ENCODE measurements at regions not wholly inside any gene's neighbourhood (a gene's known extent, or its start where the extent isn't known, plus 50 kb on each side); places are given as distances from the start of the nearest gene placed in this dataset.

DNA sequence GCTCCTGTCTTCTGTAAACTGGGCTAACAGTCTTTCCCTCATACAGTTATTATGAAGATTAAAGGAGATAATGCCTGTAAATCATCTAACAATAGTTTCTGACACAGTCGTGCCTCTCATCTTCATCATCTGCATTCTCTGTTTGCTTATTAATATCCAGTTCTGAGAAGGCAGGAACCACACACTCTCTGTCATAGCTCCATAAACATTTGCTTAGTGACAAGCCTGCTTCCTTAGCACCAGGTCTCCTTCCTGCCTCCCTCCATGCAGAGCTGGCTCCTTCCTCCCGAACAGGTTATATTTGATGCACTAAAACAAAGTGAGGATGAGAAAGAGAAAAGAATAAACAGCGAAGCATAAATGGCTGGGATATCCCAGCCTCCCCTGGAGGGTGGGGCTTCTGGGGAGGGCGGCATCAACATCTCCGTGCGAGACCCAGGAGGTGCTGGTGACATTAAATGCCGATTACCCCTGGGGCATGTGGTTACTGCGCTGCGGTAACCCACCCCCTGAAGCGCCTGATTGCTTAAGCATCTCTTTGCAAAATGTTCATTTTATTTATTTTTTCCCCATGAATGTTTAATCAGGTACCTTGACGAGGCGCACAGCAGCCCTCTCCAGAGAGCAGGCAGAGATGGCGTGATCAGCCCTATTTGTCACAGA, 404.9 kb downstream of the NXPE2 start:
- Histone ChIP-seq H4K20me1 (ENCODE audit: insufficient read depth, low read length) (no peaks in the 10 kb centered on the region), H3K36me3 (replicated peaks; ENCODE audit: low read depth, low read length) (no peaks in the 10 kb centered on the region), H3K27ac (ENCODE audit: low read length) (no peak overlapping the region), H2AFZ (ENCODE audit: low read depth, low read length) (no peak overlapping the region), H3K9me3 (ENCODE audit: insufficient read depth, low read length) (no peaks in the 10 kb centered on the region), H3K27me3 (ENCODE audit: low read depth, low read length) (peaks cover 21% of the 10 kb centered on the region; the same call in 1 of the 2 replicates), H3K4me1 (ENCODE audit: low read length) (no peaks in the 10 kb centered on the region), H3K9ac (ENCODE audit: low read length) (no peak overlapping the region), H3K79me2 (ENCODE audit: low read length) (no peaks in the 10 kb centered on the region), H3K4me2 (ENCODE audit: low read length) (no peak overlapping the region), H3K4me3 (ENCODE audit: low read length) (no peak overlapping the region)
- TF ChIP-seq, protein P1, sequence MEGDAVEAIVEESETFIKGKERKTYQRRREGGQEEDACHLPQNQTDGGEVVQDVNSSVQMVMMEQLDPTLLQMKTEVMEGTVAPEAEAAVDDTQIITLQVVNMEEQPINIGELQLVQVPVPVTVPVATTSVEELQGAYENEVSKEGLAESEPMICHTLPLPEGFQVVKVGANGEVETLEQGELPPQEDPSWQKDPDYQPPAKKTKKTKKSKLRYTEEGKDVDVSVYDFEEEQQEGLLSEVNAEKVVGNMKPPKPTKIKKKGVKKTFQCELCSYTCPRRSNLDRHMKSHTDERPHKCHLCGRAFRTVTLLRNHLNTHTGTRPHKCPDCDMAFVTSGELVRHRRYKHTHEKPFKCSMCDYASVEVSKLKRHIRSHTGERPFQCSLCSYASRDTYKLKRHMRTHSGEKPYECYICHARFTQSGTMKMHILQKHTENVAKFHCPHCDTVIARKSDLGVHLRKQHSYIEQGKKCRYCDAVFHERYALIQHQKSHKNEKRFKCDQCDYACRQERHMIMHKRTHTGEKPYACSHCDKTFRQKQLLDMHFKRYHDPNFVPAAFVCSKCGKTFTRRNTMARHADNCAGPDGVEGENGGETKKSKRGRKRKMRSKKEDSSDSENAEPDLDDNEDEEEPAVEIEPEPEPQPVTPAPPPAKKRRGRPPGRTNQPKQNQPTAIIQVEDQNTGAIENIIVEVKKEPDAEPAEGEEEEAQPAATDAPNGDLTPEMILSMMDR (IDR thresholded peaks at IDR 0.05; ENCODE audit: low read depth, low read length), result no peak
- no peak for TF ChIP-seq EZH2phosphoT487 (IDR thresholded peaks at IDR 0.05; ENCODE audit: low read depth)

DNA sequence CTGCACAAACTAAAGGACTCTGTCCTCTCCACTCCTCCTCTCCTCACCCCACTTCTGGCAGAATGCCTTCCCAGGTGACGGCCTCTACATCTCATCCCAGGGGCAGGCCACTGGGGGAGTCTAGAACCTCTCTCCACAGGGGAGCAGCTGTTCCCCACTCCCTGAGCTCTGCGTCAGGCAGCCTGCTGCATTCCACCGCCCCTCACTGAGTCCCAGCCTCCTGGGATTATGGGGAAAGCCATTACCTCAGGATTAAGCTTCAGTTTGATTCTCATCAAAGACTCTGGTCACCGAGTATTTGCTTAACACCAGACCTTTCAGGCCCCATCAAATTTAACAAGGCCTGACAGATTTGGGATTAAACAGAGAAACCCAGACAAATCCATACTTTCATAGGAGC, 405.9 kb downstream of the NXPE2 start:
- no peaks in the 10 kb centered on the region for H3K9me3 ChIP-seq (ENCODE audit: insufficient read depth, low read length)
- peaks cover 21% of the 10 kb centered on the region; the same call in 1 of the 2 replicates for H3K27me3 ChIP-seq (ENCODE audit: low read depth, low read length)
- no peak overlapping the region for H3K27ac ChIP-seq (ENCODE audit: low read length)
- TF ChIP-seq, protein P1 (IDR thresholded peaks at IDR 0.05; ENCODE audit: low read depth, low read length), result no peak
- no peak for TF ChIP-seq EZH2phosphoT487 (IDR thresholded peaks at IDR 0.05; ENCODE audit: low read depth)
- no peaks in the 10 kb centered on the region for H3K4me1 ChIP-seq (ENCODE audit: low read length)
- H2AFZ ChIP-seq (ENCODE audit: low read depth, low read length), result no peak overlapping the region
- H3K4me2 ChIP-seq (ENCODE audit: low read length), result no peak overlapping the region
- H3K4me3 ChIP-seq (ENCODE audit: low read length), result no peak overlapping the region
- no peaks in the 10 kb centered on the region for H4K20me1 ChIP-seq (ENCODE audit: insufficient read depth, low read length)
- H3K9ac ChIP-seq (ENCODE audit: low read length), result no peak overlapping the region
- H3K79me2 ChIP-seq (ENCODE audit: low read length), result no peaks in the 10 kb centered on the region
- H3K36me3 ChIP-seq (replicated peaks; ENCODE audit: low read depth, low read length), result no peaks in the 10 kb centered on the region

DNA sequence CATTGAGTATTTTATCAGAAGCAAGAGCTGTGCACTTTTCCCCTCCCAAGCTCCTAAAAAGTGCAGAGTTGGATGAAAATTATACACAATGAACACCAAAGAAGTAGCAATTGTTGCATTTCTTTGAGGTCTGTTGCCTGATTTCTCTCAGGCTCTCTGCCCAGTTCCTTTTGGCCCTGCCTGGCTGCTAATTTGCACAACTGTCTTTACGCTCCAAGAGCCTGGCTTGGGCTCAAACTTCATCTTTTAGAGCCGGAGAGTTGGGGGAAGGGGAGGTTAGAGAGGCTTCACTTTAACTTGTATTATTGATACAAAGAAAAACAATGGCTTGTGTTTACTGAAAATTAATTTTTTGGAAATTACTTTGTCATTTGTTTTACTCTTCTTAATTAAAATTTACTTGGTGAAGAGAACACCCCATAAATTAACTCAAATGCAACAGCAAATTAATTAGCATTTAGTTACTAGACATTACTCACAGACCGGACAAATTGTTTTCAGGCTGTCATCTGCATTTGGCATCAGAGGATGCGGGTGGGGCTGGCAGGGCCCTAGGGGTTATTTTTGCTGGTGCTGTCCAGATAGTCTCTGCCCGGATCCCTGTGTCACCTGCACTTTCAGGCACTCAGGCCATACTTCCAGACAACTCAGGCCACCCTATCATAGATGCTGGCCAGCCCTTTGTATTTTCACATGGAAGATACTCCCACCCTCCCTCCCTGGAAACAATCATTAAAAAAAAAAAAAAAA, 407.3 kb downstream of the NXPE2 start:
- Histone ChIP-seq H3K4me2 (ENCODE audit: low read length) (no peak overlapping the region), H3K4me1 (ENCODE audit: low read length) (no peaks in the 10 kb centered on the region), H3K79me2 (ENCODE audit: low read length) (no peaks in the 10 kb centered on the region), H3K4me3 (ENCODE audit: low read length) (no peak overlapping the region), H3K9me3 (ENCODE audit: insufficient read depth, low read length) (no peaks in the 10 kb centered on the region), H4K20me1 (ENCODE audit: insufficient read depth, low read length) (no peaks in the 10 kb centered on the region), H3K36me3 (replicated peaks; ENCODE audit: low read depth, low read length) (no peaks in the 10 kb centered on the region), H2AFZ (ENCODE audit: low read depth, low read length) (no peak overlapping the region), H3K9ac (ENCODE audit: low read length) (no peak overlapping the region), H3K27ac (ENCODE audit: low read length) (no peak overlapping the region), H3K27me3 (ENCODE audit: low read depth, low read length) (peaks cover 21% of the 10 kb centered on the region; the same call in 1 of the 2 replicates)
- TF ChIP-seq EZH2phosphoT487 (IDR thresholded peaks at IDR 0.05; ENCODE audit: low read depth), result no peak
- TF ChIP-seq, protein P1 (IDR thresholded peaks at IDR 0.05; ENCODE audit: low read depth, low read length), result no peak

DNA sequence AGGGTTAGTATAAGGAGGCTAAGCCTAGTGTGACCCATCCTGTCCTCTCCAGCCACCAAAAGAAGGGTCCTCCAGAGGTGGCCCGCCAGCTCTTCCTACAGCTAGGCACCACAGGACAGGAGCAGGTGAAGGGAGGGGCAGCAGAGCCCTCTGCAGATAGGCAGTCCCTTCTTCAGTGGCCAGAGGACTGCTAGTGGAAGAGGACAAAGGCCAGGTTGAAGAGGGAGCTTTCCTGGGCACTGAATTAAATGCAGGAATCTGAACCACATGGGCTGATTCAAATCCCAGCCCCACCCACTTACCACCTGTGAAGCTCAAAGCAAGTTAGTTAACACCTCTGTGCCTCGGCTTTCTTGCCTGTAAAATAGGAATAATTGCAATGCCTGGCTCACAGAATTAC, 409.5 kb downstream of the NXPE2 start:
- Histone ChIP-seq H3K79me2 (ENCODE audit: low read length) (no peaks in the 10 kb centered on the region), H4K20me1 (ENCODE audit: insufficient read depth, low read length) (no peaks in the 10 kb centered on the region), H3K4me3 (ENCODE audit: low read length) (no peak overlapping the region), H3K27me3 (ENCODE audit: low read depth, low read length) (peaks cover 4% of the 10 kb centered on the region; the same call in 1 of the 2 replicates), H3K4me1 (ENCODE audit: low read length) (no peaks in the 10 kb centered on the region), H3K9me3 (ENCODE audit: insufficient read depth, low read length) (no peaks in the 10 kb centered on the region), H3K36me3 (replicated peaks; ENCODE audit: low read depth, low read length) (no peaks in the 10 kb centered on the region), H3K27ac (ENCODE audit: low read length) (no peak overlapping the region), H3K4me2 (ENCODE audit: low read length) (no peak overlapping the region), H2AFZ (ENCODE audit: low read depth, low read length) (no peak overlapping the region), H3K9ac (ENCODE audit: low read length) (no peak overlapping the region)
- TF ChIP-seq, protein P1 (IDR thresholded peaks at IDR 0.05; ENCODE audit: low read depth, low read length), result no peak
- no peak for TF ChIP-seq EZH2phosphoT487 (IDR thresholded peaks at IDR 0.05; ENCODE audit: low read depth)
